GM13977 (cell line): ENCODE measurements at regions not wholly inside any gene's neighbourhood (a gene's known extent, or its start where the extent isn't known, plus 50 kb on each side); places are given as distances from the start of the nearest gene placed in this dataset.
"Not testable (repeated sequence)": the region's sequence is repeated elsewhere in the genome, so short reads cannot be mapped to it uniquely, and the experiment has no call there.

ENCODE experiments used
- DNase-seq: peaks from one replicate; pipeline ENCODE4 v3.0.0; 2012; ENCODE audit warnings: low spot score
- in situ Hi-C: fragments of 300-500 bp; cut with MboI; formaldehyde crosslinking; loops from one replicate; pipeline ENCODE4 v1.12.0; 2022; ENCODE audit warnings: low sequenced_read_pairs, low pct_unique_long_range_greater_than_20kb, mixed read lengths, inconsistent platforms; ENCODE audit not compliant: unreplicated experiment
- TF ChIP-seq, protein P1 (sequence below): IDR thresholded peaks from 2 replicates; pipeline ENCODE4 v1.5.1; 2012; ENCODE audit warnings: mild to moderate bottlenecking, control low read depth; ENCODE audit not compliant: insufficient read depth; ENCODE audit errors: extremely low read depth, missing control alignments

DNA sequence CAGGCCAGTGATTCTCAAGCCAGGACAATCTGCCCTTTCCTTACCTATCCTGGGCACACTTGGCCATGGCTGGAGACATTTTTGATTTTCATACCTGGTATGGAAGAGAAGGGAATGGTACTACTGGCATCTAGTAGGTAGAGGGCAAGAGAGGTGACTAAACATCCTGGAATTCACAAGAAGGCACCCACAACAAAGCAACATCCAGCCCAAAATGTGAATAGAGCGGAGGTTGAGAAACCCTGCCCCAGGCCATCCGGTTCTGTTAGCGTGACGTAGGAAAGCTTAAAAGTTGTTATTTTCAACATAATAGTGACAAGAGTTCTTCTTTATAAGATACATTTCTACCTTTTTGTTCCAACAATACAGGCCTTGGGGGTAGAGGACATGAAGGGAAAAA lies 114.9 kb upstream of the ALX4 start:
- DNase-seq = no peak
- TF ChIP-seq, protein P1, sequence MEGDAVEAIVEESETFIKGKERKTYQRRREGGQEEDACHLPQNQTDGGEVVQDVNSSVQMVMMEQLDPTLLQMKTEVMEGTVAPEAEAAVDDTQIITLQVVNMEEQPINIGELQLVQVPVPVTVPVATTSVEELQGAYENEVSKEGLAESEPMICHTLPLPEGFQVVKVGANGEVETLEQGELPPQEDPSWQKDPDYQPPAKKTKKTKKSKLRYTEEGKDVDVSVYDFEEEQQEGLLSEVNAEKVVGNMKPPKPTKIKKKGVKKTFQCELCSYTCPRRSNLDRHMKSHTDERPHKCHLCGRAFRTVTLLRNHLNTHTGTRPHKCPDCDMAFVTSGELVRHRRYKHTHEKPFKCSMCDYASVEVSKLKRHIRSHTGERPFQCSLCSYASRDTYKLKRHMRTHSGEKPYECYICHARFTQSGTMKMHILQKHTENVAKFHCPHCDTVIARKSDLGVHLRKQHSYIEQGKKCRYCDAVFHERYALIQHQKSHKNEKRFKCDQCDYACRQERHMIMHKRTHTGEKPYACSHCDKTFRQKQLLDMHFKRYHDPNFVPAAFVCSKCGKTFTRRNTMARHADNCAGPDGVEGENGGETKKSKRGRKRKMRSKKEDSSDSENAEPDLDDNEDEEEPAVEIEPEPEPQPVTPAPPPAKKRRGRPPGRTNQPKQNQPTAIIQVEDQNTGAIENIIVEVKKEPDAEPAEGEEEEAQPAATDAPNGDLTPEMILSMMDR = no peak
- in situ Hi-C loops = no loop called here

DNA sequence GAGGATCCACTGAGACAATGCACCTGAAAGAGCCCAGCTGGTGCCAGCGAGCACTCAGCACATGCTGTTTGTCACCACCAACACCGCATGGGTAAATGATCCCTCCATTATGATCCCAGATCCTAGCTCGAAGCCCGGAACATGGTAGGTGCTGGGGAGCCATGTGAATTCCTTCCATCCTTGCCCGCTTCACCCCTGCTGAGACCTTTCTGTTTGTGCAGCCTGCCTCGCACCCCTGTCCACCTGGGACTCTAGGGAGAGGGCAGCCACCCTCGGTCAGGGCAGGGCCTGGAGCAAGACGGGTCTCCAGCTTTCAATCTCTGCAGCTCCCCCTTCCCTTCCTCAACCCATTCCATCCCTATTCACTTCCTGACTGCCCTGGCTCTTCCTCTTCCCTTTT lies 116.2 kb upstream of the ALX4 start:
- no peak for DNase-seq
- in situ Hi-C loops = no loop called here
- TF ChIP-seq, protein P1 = no peak

DNA sequence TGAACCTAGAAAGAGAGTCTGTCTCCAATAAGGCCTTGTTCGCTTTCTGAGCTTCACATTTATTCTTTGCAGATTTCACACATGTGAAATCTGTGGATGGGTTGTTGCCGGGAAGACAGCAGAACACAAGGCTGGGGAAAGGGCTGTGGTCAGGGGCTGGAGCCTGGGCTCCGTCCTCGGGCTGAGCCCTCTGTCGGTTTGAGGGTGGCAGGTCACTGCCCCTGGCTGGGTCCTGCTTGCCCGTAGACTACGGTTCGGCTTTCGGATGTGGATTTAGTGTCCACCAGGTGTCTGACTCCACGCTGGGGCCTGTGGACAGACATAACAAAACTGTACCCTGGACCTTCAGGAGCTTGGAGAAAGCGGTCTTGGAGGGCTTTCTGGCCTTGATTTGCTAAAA lies 117.0 kb upstream of the ALX4 start:
- in situ Hi-C loops = no loop called here
- no peak for DNase-seq
- TF ChIP-seq, protein P1 = no peak

DNA sequence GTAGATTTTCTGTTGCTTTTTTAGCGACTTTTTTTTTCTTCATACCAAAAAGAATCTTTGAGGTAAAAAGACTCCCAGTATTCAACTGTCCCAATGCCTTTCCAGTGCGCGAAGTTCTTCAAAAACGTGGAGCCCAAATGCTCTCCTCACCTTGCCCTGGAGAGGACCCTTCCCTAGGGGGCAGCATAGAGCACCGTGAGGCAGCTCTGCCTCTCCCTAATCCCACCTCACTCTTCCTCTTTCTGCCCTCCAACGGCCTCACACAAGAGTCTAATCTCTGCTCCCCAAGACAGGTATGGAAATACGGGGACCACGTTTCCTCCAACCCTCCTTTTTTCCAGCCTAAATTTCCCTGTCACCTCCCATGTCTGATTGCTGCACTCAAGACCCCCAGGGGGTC lies 117.5 kb upstream of the ALX4 start:
- TF ChIP-seq, protein P1 = peak; percentile 45
- in situ Hi-C loops = no loop called here
- peak; percentile 28 for DNase-seq

DNA sequence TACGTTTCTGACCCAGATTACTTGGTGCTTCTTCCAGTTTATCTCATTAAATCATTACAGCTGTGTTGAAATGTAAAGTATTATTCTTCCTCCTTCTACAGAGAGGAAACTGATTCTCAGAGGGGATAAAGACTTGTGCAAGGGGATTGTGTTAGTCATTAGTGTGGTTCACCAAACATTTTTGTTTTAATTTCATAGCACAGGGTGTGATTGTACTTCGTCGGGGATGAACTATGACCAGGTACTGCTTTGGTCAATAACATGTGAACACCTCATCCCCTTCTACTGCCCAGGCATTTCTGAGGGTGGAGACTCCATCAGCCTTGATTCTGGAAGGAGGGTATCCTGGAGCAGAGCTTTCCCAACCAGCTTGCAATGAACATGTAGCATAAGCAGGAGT lies 120.2 kb upstream of the ALX4 start:
- in situ Hi-C loops = no loop called here
- TF ChIP-seq, protein P1 = no peak
- no peak for DNase-seq

DNA sequence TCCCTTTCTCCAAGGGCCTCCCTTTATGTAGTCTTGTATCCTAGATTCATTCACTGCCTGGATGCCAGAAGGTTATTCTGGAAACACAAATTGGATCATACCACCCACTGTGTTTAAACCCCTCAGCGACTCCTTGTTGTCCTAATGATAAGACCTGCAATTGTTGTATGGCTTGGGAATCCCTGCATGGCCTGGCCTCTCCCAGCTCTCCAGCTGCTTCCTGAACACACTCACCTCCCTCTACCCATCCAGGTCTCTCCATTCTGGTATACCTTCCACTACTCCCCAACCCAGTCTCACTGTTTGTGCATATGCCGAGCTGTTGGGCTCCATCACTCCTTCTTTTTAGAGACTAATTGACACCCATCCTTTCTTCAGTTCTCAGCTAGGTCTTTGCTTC lies 124.3 kb upstream of the ALX4 start:
- in situ Hi-C loops = no loop called here
- TF ChIP-seq, protein P1 = no peak
- DNase-seq = no peak

DNA sequence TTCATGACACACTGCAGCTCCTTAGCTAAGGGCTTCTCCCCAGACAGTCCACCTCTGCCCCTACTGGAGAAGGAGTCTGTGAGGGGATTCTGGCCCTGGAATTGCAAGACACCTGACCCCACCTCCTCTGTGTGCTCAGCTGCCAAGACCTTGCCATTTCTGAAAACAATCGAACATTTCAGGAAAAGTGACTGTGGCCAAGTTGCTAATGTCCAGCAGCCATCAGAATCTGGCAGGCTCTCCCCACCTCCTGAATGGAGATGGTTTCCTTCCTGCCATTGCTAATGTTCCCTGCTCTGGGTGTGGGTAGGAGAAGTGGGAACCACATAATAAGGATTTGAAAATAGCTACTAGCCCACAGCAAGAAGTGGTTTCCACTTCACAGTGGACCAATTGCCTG lies 127.2 kb upstream of the ALX4 start:
- in situ Hi-C loops = no loop called here
- no peak for DNase-seq
- TF ChIP-seq, protein P1 = no peak

DNA sequence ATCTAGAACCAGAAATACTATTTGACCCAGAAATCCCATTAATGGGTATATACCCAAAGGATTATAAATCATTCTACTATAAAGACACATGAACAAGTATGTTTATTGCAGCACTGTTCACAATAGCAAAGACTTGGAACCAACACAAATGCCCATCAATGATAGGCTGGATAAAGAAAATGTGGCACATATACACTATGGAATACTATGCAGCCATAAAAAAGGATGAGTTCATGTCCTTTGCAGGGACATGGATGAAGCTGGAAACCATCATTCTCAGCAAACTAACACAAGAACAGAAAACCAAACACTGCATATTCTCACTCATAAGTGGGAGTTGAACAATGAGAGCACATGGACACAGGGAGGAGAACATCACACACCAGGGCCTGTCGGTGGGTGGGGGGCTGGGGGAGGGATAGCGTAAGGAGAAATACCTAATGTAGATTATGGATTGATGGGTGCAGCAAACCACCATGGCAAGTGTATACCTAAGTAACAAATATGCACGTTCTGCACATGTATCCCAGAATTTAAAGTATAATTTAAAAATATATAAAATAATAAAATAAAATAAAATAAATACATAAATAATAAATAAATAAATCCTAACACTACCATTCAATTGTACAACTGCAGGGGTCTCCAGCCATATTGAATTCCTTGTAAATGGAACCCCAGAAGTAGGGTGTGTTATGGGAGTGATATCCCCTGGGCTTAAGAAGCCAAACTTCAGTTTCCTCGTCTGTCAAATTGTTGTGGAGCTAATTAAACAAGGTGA lies 122.4 kb upstream of the CD82 start:
- in situ Hi-C loops = not testable (repeated sequence)

More for the DNA sequence above, 122.4 kb upstream of the CD82 start:
- not testable (repeated sequence) for DNase-seq
